ENCODE measurements at regions not wholly inside any gene's neighbourhood (a gene's known extent, or its start where the extent isn't known, plus 50 kb on each side); places are given as distances from the start of the nearest gene placed in this dataset.

DNA sequence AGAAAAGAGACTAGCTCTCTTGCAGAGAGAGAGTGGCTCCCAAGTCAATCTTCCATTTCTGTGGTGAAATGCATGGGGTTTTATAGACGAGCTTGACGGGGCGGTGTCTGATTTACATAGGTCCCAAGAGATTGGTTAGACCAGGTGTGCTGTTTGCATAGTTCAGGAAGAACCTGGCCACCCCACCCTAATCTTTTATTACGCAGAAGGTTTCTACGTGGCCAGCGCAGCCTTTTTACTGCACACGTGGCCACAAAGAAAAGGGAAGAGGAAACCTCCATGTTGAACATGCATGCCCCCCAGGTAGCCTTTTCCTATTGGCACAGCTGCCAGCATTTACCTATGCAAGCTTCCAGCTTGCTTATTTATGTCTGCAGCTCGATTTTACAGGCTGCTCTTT, 92.1 kb downstream of the CAVIN4 start:
- no peak for DNase-seq
- no peak overlapping the region for H3K27ac ChIP-seq
- no peak overlapping the region for H3K4me3 ChIP-seq
- H3K36me3 ChIP-seq = no peaks in the 10 kb centered on the region
- H3K9me3 ChIP-seq = no peaks in the 10 kb centered on the region
- intact Hi-C loops (cut with DNase I) = no loop called here
- no peaks in the 10 kb centered on the region for H3K27me3 ChIP-seq
- H3K4me1 ChIP-seq = no peaks in the 10 kb centered on the region
- WGBS, 2 donors = 25 to 60% methylated on average over 8 of the region's 8 CpGs
- TF ChIP-seq POLR2A (IDR thresholded peaks at IDR 0.05) = no peak
- no peak for TF ChIP-seq POLR2AphosphoS5 (IDR thresholded peaks at IDR 0.05)
- TF ChIP-seq, protein P1, sequence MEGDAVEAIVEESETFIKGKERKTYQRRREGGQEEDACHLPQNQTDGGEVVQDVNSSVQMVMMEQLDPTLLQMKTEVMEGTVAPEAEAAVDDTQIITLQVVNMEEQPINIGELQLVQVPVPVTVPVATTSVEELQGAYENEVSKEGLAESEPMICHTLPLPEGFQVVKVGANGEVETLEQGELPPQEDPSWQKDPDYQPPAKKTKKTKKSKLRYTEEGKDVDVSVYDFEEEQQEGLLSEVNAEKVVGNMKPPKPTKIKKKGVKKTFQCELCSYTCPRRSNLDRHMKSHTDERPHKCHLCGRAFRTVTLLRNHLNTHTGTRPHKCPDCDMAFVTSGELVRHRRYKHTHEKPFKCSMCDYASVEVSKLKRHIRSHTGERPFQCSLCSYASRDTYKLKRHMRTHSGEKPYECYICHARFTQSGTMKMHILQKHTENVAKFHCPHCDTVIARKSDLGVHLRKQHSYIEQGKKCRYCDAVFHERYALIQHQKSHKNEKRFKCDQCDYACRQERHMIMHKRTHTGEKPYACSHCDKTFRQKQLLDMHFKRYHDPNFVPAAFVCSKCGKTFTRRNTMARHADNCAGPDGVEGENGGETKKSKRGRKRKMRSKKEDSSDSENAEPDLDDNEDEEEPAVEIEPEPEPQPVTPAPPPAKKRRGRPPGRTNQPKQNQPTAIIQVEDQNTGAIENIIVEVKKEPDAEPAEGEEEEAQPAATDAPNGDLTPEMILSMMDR (IDR thresholded peaks at IDR 0.05) = no peak
- no peak for TF ChIP-seq EP300 (IDR thresholded peaks at IDR 0.05)

DNA sequence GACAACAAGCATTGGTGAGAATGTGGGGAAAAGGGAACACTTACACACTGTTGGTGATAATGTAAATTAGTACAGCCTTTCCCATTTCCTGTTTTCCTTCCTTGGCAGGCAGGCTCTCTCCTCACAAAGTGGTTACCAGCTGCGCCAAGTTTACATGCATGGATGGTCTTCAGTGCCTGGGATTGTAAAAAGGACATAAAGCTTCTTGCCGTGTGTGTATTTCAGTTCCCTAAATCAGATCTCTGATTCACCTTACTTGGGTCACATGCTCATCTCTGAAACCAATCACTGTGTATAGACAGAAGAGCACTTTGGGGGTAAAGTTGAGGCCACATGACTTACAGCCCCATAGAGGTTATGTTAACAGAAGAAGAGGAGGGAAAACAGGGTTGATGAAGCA, 92.8 kb downstream of the CAVIN4 start:
- no peaks in the 10 kb centered on the region for H3K4me1 ChIP-seq
- TF ChIP-seq POLR2AphosphoS5 (IDR thresholded peaks at IDR 0.05) (no peak), POLR2A (IDR thresholded peaks at IDR 0.05) (no peak), EP300 (IDR thresholded peaks at IDR 0.05) (no peak)
- TF ChIP-seq, protein P1 (IDR thresholded peaks at IDR 0.05) = no peak
- H3K27ac ChIP-seq = no peak overlapping the region
- H3K4me3 ChIP-seq = no peak overlapping the region
- intact Hi-C loops (cut with DNase I) = no loop called here
- DNase-seq = no peak
- no peaks in the 10 kb centered on the region for H3K9me3 ChIP-seq
- H3K36me3 ChIP-seq = no peaks in the 10 kb centered on the region
- WGBS, 2 donors = 38 to 40% methylated on average over 2 of the region's 2 CpGs
- no peaks in the 10 kb centered on the region for H3K27me3 ChIP-seq

DNA sequence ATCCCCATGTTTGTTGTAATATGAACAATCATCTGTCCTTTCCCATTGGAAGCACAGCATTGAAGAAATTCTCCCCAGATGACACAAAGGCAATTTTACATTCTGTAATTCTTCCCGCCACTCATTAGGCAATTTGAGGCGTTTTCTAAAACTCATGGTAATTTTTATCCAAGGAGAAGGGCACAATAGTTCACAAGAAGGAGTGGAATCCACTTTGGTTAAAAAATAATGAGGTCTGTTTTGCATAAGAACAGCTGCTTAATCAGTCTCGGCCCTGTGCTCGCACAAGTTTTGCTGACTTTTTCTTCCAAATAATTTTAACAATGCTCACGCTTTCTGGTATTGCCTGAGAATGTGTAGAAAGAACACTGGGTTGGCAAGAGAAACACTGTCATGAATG, 94.0 kb downstream of the CAVIN4 start:
- 78 to 81% methylated on average over 5 of the region's 5 CpGs for WGBS, 2 donors
- no peaks in the 10 kb centered on the region for H3K27me3 ChIP-seq
- H3K36me3 ChIP-seq = no peaks in the 10 kb centered on the region
- intact Hi-C loops (cut with DNase I) = no loop called here
- H3K4me1 ChIP-seq = no peaks in the 10 kb centered on the region
- H3K9me3 ChIP-seq = no peaks in the 10 kb centered on the region
- DNase-seq = no peak
- TF ChIP-seq, protein P1 (IDR thresholded peaks at IDR 0.05) = no peak
- TF ChIP-seq POLR2AphosphoS5 (IDR thresholded peaks at IDR 0.05) (no peak), POLR2A (IDR thresholded peaks at IDR 0.05) (no peak), EP300 (IDR thresholded peaks at IDR 0.05) (no peak)
- H3K27ac ChIP-seq = no peak overlapping the region
- H3K4me3 ChIP-seq = no peak overlapping the region

DNA sequence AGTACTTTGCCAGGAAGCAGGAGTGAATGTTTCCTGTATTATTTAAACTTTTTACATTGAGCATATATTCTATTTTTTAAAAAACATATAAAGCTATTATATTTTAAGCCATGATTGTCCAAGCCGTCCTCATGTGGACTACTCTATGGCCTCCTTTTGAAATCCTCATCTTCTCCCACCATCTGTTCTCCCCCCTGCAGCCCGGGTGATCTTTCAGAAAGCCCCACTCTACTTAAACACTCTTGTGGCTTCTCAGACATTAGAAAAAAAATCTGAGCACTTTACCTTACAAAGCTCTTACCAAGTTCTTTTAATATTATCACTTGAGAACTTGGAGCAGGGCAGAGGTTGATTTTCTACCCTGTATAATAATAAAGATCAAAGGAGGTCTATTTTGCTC, 95.4 kb downstream of the CAVIN4 start:
- Histone ChIP-seq H3K27me3 (no peaks in the 10 kb centered on the region), H3K36me3 (no peaks in the 10 kb centered on the region), H3K4me3 (no peak overlapping the region), H3K9me3 (no peaks in the 10 kb centered on the region), H3K27ac (no peak overlapping the region), H3K4me1 (no peaks in the 10 kb centered on the region)
- WGBS, 2 donors = 83 to 84% methylated on average over 2 of the region's 2 CpGs
- TF ChIP-seq POLR2A (IDR thresholded peaks at IDR 0.05) (no peak), EP300 (IDR thresholded peaks at IDR 0.05) (no peak), POLR2AphosphoS5 (IDR thresholded peaks at IDR 0.05) (no peak)
- TF ChIP-seq, protein P1 (IDR thresholded peaks at IDR 0.05) = no peak
- intact Hi-C loops (cut with DNase I) = no loop called here
- no peak for DNase-seq

DNA sequence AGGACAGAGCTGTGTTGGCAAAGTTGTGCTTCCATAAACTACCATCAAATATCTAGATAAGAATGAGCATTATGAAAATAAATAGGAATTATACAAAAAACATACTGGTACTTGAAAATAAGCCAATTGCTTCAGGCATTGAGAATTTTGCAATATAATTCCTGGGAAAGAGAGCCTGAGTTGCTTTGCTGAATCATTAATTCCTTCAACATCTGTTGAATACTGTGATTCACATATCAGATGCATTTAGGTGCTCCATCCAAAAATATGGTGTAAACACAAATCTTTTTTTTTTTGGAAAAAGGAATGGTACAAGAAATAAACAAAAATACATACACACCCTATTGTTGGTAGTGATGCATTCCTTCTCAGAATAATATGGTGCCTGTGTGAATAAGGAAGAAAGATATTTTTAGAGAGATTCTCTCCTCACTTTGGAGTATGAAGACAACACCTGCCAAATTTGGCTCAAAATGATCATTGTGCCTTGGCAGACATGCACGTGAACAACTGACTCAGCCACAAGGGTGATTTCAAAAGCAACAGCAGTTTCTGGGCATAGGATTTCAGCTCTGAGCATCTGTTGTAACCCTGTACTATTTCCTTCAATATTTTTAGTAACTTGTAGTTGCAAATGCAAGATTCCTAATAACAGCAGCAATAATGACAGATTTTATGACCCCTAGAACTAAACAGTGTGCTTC, 96.7 kb downstream of the CAVIN4 start:
- TF ChIP-seq POLR2A (IDR thresholded peaks at IDR 0.05) (no peak), EP300 (IDR thresholded peaks at IDR 0.05) (no peak), POLR2AphosphoS5 (IDR thresholded peaks at IDR 0.05) (no peak)
- TF ChIP-seq, protein P1 (IDR thresholded peaks at IDR 0.05) = no peak
- 23 to 53% methylated on average over 1 of the region's 1 CpG for WGBS, 2 donors
- intact Hi-C loops (cut with DNase I) = no loop called here
- Histone ChIP-seq H3K4me1 (no peaks in the 10 kb centered on the region), H3K36me3 (no peaks in the 10 kb centered on the region), H3K9me3 (no peaks in the 10 kb centered on the region), H3K27me3 (no peaks in the 10 kb centered on the region), H3K4me3 (no peak overlapping the region), H3K27ac (no peak overlapping the region)
- no peak for DNase-seq
